Activated T-cell treated with anti-CD3 and anti-CD28 coated beads, Interleukin-2, amount 50 U/mL, for 72 hours (primary cell): ENCODE measurements at regions not wholly inside any gene's neighbourhood (a gene's known extent, or its start where the extent isn't known, plus 50 kb on each side); places are given as distances from the start of the nearest gene placed in this dataset.
"Not testable (repeated sequence)": the region's sequence is repeated elsewhere in the genome, so short reads cannot be mapped to it uniquely, and the experiment has no call there.

Experiments
- ATAC-seq, 2 donors: fragments of 150-1000 bp; cut with Tn5 transposase; replicated peaks in 1 of 2; 2 replicates each; pipeline ENCODE4 v1.10.0; 2021; ENCODE audit warnings: moderate library complexity in 2 of 2, mild to moderate bottlenecking in 1 of 2
- DNase-seq, 2 donors: peaks; one replicate each; pipeline ENCODE4 v3.0.0; 2021 to 2022; ENCODE audit warnings: mixed read lengths in 1 of 2
- H3K27ac Mint-ChIP-seq: one replicate; pipeline ENCODE4 v1.8.0; 2022; ENCODE audit warnings: mild to moderate bottlenecking, moderate library complexity, mixed read lengths
- H3K27me3 Mint-ChIP-seq: one replicate; pipeline ENCODE4 v1.8.0; 2022; ENCODE audit warnings: low read depth, mixed read lengths
- H3K36me3 Mint-ChIP-seq, 2 donors: one replicate each; pipeline ENCODE4 v1.8.0; 2022; ENCODE audit warnings: mixed read lengths in 2 of 2, mild to moderate bottlenecking in 1 of 2; ENCODE audit not compliant: insufficient read depth in 2 of 2
- H3K4me1 Mint-ChIP-seq: one replicate; pipeline ENCODE4 v1.8.0; 2022; ENCODE audit warnings: low read depth, mixed read lengths
- H3K4me3 Mint-ChIP-seq, 2 donors: one replicate each; pipeline ENCODE4 v1.8.0; 2022; ENCODE audit warnings: mild to moderate bottlenecking in 2 of 2, mixed read lengths in 2 of 2, moderate library complexity in 2 of 2
- H3K9me3 Mint-ChIP-seq, 2 donors: one replicate each; pipeline ENCODE4 v1.8.0; 2022; ENCODE audit warnings: mixed read lengths in 2 of 2

DNA sequence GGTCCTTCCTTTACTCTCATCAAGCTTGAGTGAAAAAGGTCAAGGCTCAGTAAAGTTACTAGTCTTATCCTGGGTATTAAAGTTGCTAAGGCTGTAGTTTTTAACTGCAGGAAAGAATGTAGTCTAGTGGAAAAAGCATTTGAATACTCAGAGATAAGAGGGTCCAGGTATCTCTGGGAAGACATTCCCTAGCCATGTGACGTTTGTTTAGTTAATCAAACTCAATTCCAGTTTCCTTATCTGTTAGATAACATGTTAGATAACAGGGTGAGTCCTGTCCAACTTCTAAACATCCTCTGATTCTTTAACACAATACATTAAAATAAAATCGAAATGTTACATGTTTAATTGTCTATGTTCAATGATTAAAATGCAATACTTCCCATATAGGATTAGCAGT lies 720.7 kb upstream of the LMO3 start:
- Mint-ChIP-seq H3K27me3 (no peaks in the 10 kb centered on the region), H3K9me3 (peaks cover 3 to 6% of the 10 kb centered on the region in 2 donors), H3K36me3 (no peaks in the 10 kb centered on the region), H3K27ac (no peak overlapping the region), H3K4me3 (no peak overlapping the region), H3K4me1 (no peaks in the 10 kb centered on the region)
- DNase-seq (no peak), ATAC-seq (no peak)

DNA sequence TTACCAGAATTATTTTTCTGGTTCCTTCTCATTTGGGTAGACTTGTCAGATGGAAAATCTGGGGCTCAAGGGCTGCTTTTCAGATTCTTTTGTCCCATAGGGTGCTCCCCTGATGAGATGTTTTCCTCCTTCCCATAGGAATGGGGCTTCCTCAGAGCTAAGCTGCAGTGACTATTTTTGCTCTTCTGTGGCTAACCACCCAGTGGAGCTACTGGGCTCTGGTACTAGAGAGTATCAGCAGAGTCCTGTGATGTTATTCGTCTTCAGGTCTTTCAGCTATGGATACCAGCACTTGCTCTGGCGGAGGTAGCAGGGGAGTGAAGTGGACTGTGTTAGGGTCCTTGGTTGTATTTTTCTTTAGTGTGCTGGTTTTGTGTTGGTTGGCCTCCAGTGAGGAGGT lies 716.1 kb upstream of the LMO3 start:
- no peak overlapping the region for H3K27ac Mint-ChIP-seq
- H3K4me3 Mint-ChIP-seq: no peak overlapping the region
- no peak for ATAC-seq
- no peaks in the 10 kb centered on the region for H3K27me3 Mint-ChIP-seq
- peaks cover 7 to 22% of the 10 kb centered on the region in 2 donors for H3K9me3 Mint-ChIP-seq
- DNase-seq: no peak
- H3K36me3 Mint-ChIP-seq: peaks cover 0 to 1% of the 10 kb centered on the region in 2 donors
- H3K4me1 Mint-ChIP-seq: no peaks in the 10 kb centered on the region

DNA sequence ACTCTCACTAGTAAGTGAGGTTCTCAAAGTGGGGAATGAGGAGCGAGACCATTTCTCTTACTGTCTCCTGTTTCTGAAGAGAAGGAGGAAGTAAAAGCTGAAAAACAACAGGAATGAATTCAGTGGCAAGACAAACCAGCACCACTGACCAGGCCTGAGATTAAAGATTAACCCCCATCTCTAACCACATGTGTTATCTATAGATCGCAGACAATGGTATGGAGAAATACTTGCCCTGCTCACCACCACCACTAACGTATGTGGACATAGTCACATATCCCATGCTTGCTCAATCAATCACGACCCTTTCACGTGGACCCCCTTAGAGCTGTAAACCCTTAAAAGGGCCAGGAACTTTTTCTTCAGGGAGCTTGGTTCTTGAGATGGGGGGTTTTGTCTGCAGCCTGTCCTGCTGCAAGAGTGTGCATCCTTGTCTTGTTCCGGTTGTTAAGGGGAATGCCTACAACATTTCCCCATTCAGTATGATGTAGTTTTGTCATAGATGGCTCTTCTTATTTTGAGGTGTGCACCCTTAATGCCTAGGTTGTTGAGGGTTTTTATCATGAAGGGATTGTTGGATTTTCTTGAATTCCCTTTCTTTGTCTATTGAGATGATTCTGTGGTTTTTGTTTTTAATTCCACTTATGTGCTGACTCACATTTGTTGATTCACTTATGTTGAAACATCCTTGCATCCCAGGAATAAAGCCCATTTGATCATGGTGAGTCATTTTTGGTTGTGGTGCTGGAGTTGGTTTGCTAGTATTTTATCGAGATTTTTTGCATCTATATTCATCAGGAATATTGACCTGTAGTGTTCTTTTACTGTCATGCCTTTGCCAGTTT lies 698.8 kb upstream of the LMO3 start:
- no peak overlapping the region for H3K4me3 Mint-ChIP-seq
- H3K9me3 Mint-ChIP-seq: peaks cover 11 to 12% of the 10 kb centered on the region in 2 donors
- H3K4me1 Mint-ChIP-seq: no peaks in the 10 kb centered on the region
- DNase-seq (no peak), ATAC-seq (no peak)
- H3K27me3 Mint-ChIP-seq: no peaks in the 10 kb centered on the region
- H3K27ac Mint-ChIP-seq: no peak overlapping the region
- peaks cover 0 to 2% of the 10 kb centered on the region in 2 donors for H3K36me3 Mint-ChIP-seq

DNA sequence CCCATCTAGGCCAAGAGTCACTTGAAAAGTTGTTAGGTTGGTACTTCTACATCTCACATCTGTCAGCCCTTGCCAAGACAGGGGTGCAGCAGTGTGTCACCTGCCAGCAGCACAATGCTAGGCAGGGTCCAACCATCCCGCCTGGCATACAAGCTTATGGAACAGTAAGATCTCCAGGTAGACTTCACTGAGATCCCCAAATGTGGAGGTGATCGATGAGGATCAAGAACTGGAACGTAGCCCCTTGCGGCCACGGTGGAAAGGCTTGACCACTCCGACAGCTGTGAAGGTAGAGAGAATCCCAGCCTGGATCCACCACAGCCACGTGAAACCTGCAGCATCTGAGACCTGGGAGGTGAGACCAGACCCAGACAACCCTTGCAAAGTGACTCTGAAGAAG lies 696.0 kb upstream of the LMO3 start:
- H3K4me3 Mint-ChIP-seq: no peak overlapping the region
- H3K27ac Mint-ChIP-seq: no peak overlapping the region
- DNase-seq (no peak), ATAC-seq (no peak)
- no peaks in the 10 kb centered on the region for H3K4me1 Mint-ChIP-seq
- peaks cover 15 to 25% of the 10 kb centered on the region in 2 donors for H3K9me3 Mint-ChIP-seq
- peaks cover 2% of the 10 kb centered on the region in 2 donors for H3K36me3 Mint-ChIP-seq
- no peaks in the 10 kb centered on the region for H3K27me3 Mint-ChIP-seq

DNA sequence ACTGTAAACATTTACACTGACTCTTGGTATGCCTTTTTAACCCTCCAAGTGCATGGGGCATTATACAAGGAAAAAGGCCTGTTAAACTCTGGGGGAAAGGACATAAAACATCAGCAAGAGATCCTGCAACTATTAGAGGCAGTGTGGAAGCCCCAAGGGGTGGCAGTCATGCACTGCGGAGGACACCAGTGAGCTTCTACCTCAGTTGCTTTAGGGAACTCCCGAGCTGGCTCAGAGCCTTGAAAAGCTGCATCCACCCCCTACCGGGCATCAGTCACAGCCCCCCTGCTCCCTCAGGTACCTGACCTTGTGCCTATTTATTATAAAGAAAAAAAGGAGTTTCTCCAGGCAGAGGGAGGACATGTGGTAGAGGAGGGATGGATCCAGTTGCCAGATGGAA lies 695.6 kb upstream of the LMO3 start:
- Mint-ChIP-seq H3K4me3 (no peak overlapping the region), H3K36me3 (peaks cover 2% of the 10 kb centered on the region in 2 donors), H3K4me1 (no peaks in the 10 kb centered on the region), H3K27ac (no peak overlapping the region), H3K27me3 (no peaks in the 10 kb centered on the region), H3K9me3 (peaks cover 15 to 26% of the 10 kb centered on the region in 2 donors)
- ATAC-seq (no peak), DNase-seq (no peak)

DNA sequence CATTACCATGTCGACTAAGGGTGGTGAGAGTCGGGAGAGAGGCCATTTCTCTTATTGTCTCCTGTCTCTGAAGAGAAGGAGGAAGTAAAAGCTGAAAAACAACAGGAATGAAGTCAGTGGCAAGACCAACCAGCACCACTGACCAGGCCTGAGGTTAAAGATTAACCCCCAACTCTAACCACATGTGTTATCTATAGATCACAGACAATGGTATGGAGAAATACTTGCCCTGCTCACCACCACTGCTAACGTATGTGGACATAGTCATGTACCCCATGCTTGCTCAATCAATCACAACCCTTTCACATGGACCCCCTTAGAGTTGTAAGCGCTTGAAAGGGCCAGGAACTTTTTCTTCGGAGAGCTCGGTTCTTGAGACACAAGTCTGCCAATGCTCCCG lies 690.9 kb upstream of the LMO3 start:
- Mint-ChIP-seq H3K4me1 (no peaks in the 10 kb centered on the region), H3K9me3 (peaks cover 4 to 17% of the 10 kb centered on the region in 2 donors), H3K27me3 (no peaks in the 10 kb centered on the region), H3K27ac (no peak overlapping the region), H3K4me3 (no peak overlapping the region), H3K36me3 (peaks cover 2% of the 10 kb centered on the region in 2 donors)
- DNase-seq: no peak
- no peak for ATAC-seq

DNA sequence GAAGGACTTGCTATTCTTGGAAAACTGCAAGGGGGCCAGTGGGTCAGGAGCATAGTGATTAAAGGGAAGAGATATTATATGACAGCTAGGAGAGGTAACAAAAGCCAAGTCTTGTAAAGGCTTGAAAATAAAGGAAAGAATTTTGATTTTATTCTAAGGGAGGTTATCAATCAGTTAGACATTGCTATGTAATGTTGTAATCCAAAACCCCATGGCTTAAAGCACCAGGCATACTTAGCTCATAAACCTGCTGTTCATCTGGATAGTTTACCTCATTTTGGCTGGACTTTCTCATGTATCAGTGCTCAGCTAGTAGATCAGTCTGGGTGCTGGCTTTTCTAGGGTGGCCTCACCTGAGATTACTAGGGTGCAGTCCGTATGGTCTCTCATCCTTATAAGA lies 680.9 kb upstream of the LMO3 start:
- Mint-ChIP-seq H3K4me1 (no peaks in the 10 kb centered on the region), H3K27ac (no peak overlapping the region), H3K9me3 (peaks cover 6 to 9% of the 10 kb centered on the region in 2 donors), H3K4me3 (no peak overlapping the region), H3K27me3 (no peaks in the 10 kb centered on the region), H3K36me3 (no peaks in the 10 kb centered on the region)
- no peak for ATAC-seq
- no peak for DNase-seq

DNA sequence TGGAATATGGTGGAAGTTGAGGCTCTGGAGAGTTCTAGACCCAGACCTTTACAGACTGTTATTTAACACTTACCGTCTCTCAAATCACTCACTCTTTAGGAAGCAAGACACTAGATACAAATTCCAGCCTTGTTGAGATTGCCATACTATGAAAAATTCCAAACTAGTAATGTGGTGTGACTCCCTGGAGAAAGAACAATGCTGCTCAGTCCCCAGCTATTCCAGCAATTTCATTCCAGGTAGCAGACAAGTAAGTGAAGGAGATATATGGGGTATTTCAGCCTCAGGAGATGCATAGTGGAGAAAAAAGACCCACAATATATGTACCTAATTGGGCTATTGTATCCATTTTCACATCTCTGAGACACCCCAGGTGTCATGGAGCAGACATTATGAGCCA lies 678.9 kb upstream of the LMO3 start:
- Mint-ChIP-seq H3K4me1 (no peaks in the 10 kb centered on the region), H3K36me3 (no peaks in the 10 kb centered on the region), H3K4me3 (no peak overlapping the region), H3K27ac (no peak overlapping the region), H3K27me3 (no peaks in the 10 kb centered on the region), H3K9me3 (peaks cover 6 to 7% of the 10 kb centered on the region in 2 donors)
- DNase-seq (no peak), ATAC-seq (no peak)

DNA sequence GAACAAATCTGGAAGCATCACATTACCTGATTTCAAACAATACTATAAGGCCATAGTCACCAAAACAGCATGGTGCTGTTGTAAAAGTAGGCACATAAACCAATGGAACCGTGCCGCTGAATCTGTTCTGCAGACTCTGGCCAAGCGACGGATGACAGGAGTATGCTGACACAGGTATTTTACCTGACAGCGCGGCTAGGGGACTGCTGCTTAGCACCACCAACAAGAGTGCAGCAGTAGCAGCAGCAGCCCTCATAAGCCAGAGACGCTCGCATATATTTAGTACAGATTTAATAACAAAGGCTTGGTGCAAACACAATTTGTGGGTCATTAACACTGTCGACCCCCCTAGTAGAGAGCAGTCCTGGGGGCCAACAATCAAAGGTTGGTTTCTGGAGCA lies 677.6 kb upstream of the LMO3 start:
- Mint-ChIP-seq H3K36me3 (no peaks in the 10 kb centered on the region), H3K27me3 (no peaks in the 10 kb centered on the region)

DNA sequence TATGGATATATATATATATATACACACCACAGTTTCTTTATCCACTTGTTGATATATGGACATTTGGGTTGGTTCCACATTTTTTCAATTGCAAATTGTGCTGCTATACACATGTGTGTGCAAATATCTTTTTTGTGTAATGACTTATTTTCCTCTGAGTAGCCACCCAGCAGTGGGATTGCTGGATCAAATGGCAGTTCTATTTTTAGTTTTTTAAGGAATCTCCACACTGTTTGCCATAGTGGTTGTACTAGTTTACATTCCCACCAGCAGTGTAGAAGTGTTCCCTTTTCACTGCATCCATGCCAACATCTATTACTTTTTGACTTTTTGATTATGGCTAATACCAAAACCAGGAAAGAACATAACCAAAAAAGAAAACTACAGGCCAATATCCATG lies 676.2 kb upstream of the LMO3 start:
- not testable (repeated sequence) for DNase-seq

More for the DNA sequence above, 677.6 kb upstream of the LMO3 start:
- ATAC-seq (no peak), DNase-seq (no peak)
- Mint-ChIP-seq H3K27ac (no peak overlapping the region), H3K4me1 (no peaks in the 10 kb centered on the region), H3K9me3 (peaks cover 5 to 6% of the 10 kb centered on the region in 2 donors), H3K4me3 (no peak overlapping the region)

DNA sequence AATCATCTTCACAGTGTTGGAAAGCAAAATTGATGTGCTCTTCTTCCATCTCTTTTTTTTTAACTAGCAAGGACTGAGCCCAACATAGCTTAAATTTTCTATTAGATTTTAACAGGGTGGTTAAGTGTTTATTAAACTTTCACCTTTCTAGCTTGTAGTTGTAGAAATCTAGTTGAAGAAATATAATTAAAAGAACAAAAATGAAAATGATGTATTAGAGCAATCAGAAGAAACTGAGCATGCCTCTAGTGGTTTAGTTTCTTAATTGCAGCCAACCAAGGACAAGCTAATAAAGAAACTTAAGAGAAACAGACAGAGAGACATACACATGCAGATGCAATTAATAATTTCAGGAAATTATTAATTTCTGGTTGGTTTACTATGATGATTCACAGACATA lies 673.0 kb upstream of the LMO3 start:
- DNase-seq: no peak
- H3K27ac Mint-ChIP-seq: no peak overlapping the region

More for the DNA sequence above, 676.2 kb upstream of the LMO3 start:
- H3K36me3 Mint-ChIP-seq, H3K4me1 Mint-ChIP-seq, ATAC-seq, H3K9me3 Mint-ChIP-seq, H3K27me3 Mint-ChIP-seq, H3K27ac Mint-ChIP-seq, H3K4me3 Mint-ChIP-seq: not testable (repeated sequence)

DNA sequence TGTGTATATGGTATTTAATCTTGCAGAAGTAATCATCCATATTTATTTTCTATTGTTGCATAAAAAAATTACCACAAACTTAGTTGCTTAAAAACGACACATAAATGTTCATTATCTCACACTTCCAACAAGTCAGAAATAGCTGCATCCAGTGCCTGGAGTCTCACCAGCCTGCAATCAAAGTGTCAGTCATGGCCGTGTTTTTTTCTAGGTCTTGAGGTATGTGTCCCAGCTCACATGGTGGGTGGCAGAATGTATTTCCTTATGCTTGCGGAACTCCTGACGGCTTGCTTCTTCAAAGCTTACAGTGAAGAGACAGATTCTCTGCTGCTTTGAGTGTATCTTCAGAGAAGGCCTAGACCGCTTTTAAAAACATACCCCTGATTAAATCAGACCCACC lies 670.2 kb upstream of the LMO3 start:
- Mint-ChIP-seq H3K9me3 (peaks cover 3 to 6% of the 10 kb centered on the region in 2 donors), H3K4me1 (no peaks in the 10 kb centered on the region), H3K27me3 (no peaks in the 10 kb centered on the region), H3K4me3 (no peak overlapping the region), H3K27ac (no peak overlapping the region), H3K36me3 (no peaks in the 10 kb centered on the region)
- no peak for DNase-seq
- ATAC-seq: no peak

More for the DNA sequence above, 673.0 kb upstream of the LMO3 start:
- no peaks in the 10 kb centered on the region for H3K4me1 Mint-ChIP-seq
- no peaks in the 10 kb centered on the region for H3K27me3 Mint-ChIP-seq
- no peak for ATAC-seq
- peaks cover 6 to 9% of the 10 kb centered on the region in 2 donors for H3K9me3 Mint-ChIP-seq
- H3K36me3 Mint-ChIP-seq: no peaks in the 10 kb centered on the region
- H3K4me3 Mint-ChIP-seq: no peak overlapping the region

DNA sequence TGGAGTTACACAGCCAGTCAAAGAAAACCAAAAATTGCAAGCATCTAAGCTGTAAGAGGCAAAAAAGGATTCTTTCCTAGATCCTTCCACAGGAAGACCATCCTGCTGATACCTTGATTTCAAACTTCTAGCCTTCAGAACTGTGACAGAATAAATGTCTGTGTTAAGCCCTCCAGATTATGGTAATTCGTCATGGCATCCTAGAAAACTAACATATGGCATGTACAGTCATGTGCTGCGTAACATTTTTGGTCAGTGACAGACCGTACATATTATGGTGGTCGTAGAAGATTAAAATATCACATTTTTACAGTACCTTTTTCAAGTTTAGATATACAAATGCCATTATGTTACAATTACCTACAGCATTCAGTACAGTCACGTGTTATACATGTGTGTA lies 660.9 kb upstream of the LMO3 start:
- H3K27me3 Mint-ChIP-seq: no peaks in the 10 kb centered on the region
- H3K4me3 Mint-ChIP-seq: no peak overlapping the region
- H3K9me3 Mint-ChIP-seq: peaks cover 1 to 2% of the 10 kb centered on the region in 2 donors
- ATAC-seq: no peak
- no peak for DNase-seq
- H3K4me1 Mint-ChIP-seq: no peaks in the 10 kb centered on the region
- H3K36me3 Mint-ChIP-seq: no peaks in the 10 kb centered on the region
- no peak overlapping the region for H3K27ac Mint-ChIP-seq

DNA sequence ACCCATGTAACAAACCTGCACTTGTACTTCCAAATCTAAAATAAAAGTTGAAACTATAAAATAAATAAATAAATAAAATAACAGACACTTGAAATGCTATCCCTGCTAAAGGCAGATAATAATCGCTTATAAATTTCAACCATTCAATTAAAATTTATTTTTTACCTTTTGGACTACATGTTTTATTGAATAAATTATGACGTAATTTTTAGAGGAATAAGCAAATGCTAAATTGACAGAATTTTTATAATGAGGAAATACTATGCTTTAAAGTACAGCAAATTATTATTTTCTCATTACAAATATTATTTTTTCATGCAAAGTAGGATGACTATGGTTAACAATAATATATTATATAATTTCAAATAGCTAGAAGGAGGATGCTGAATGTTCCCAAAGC lies 658.6 kb upstream of the LMO3 start:
- Mint-ChIP-seq H3K27ac (no peak overlapping the region), H3K4me3 (no peak overlapping the region), H3K27me3 (no peaks in the 10 kb centered on the region), H3K36me3 (no peaks in the 10 kb centered on the region), H3K9me3 (peaks cover 1 to 2% of the 10 kb centered on the region in 2 donors), H3K4me1 (no peaks in the 10 kb centered on the region)
- DNase-seq (no peak), ATAC-seq (no peak)
